NCI-H2029 treated with DMSO at 0.1 percent for 48 hours (cell line): ENCODE measurements at regions not wholly inside any gene's neighbourhood (a gene's known extent, or its start where the extent isn't known, plus 50 kb on each side); places are given as distances from the start of the nearest gene placed in this dataset.
"Not testable (repeated sequence)": the region's sequence is repeated elsewhere in the genome, so short reads cannot be mapped to it uniquely, and the experiment has no call there.

ENCODE experiments used
- DNase-seq: peaks from one replicate; lab custom pipeline; 2025; lab: John Stamatoyannopoulos, UW

DNA sequence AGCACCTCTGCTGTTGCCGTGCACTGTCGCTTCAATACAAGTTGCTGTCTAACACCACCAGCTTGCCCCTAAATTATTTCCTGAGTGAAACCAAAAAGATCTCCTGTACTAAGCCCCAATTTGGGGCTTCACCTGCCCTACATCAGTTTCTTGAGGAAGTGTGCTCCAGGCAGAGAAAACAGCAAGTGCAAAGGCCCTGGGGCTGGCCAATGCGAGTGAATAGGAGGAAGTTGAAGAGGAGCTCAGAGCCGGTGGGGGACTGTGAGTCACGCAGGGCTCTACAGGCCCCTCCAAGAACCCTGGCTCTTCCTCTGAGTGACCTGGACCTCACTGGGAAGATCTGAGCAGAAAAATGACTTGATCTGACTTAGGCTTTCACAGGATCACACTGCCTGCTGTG lies 117.2 kb downstream of the IPO8 start:
- DNase-seq, result no peak

- no peak for DNase-seq
Measured at GRCh38 chr12:30573145-30573544, 122.5 kb downstream of the IPO8 start.

- DNase-seq, result no peak
Measured at GRCh38 chr12:30570211-30570890, 125.3 kb downstream of the IPO8 start.

DNA sequence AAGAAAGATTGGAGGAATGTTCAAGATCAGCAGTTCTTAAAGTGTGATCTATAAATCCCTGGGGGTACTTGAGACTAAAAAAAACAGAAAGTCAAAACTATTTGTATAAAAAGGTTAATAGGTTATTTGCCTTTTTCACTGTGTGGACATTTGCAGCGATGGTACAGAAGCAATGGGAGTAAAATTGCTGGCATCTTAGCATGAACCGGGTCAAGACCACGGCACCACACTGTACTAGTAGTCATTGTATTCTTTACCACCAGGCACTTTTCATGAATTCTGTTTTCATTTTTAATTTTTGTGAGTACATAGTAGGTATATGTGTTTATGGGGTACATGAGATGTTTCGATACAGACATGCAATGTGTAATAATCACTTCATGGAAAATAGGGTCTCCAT lies 126.2 kb downstream of the IPO8 start:
- DNase-seq, result no peak

- DNase-seq, result no peak
Measured at GRCh38 chr12:30568453-30568852, 127.2 kb downstream of the IPO8 start.

GRCh38 chr12:30567082-30567481 lies 128.6 kb downstream of the IPO8 start:
- DNase-seq, result no peak

- no peak for DNase-seq
Measured at GRCh38 chr12:30564394-30564793, 131.3 kb downstream of the IPO8 start.

- DNase-seq, result peak; percentile 2
Measured at GRCh38 chr12:30548203-30548602, 147.5 kb downstream of the IPO8 start.

- DNase-seq, result no peak
Measured at GRCh38 chr12:30546121-30546520, 149.5 kb downstream of the IPO8 start.

GRCh38 chr12:30544704-30545103 lies 151.0 kb downstream of the IPO8 start:
- DNase-seq, result not testable (repeated sequence)

GRCh38 chr12:30537228-30537627 lies 158.4 kb downstream of the IPO8 start:
- DNase-seq, result no peak

GRCh38 chr12:30533558-30534265 lies 162.0 kb downstream of the IPO8 start:
- no peak for DNase-seq

DNA sequence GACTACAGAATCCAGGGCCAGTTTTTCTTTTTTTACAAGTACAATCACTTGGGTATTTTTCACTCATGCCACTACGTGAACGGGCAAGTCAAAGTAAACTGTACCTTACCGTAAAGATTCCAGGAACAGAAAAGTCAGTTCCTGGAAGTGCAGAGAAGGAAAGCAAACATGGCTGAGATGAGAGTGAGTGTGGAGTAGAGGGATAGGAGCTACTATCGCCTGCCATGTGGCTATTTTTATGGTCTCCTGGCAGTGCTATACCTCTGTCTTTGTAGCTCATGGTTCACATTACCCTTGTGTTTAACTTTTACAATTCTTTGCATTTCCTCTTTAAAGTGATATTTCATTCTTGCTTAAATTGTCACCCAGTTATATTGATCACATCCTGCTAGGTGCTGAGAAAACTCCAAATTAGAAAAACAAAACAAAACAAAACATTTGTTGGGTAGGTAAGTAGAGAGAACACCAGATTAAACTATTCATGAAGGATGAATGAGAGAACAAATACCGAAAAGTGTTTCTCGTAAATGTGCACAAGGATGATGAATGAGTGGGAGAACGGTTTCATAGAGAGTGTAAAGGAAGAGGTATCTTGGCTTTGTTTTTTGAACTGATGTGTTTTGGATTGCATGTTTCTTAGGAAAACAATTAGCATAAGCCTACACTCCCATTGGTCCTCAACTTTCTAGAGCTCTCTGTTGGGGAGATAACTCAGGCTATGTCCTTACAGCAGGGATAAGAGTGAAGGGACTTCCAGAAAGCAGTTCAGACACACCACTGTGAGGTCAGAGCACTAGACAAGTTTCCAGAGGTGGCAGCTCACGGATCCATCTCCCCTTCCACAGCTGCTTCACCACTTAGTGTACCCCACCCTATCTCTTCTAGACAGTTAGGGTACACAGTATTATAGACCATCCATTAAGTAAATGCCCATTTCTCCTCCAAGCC lies 163.7 kb downstream of the IPO8 start:
- DNase-seq, result no peak

- no peak for DNase-seq
Measured at GRCh38 chr12:30529489-30530269, 166.0 kb downstream of the IPO8 start.

- no peak for DNase-seq
Measured at GRCh38 chr12:30525171-30525570, 170.5 kb downstream of the IPO8 start.

DNA sequence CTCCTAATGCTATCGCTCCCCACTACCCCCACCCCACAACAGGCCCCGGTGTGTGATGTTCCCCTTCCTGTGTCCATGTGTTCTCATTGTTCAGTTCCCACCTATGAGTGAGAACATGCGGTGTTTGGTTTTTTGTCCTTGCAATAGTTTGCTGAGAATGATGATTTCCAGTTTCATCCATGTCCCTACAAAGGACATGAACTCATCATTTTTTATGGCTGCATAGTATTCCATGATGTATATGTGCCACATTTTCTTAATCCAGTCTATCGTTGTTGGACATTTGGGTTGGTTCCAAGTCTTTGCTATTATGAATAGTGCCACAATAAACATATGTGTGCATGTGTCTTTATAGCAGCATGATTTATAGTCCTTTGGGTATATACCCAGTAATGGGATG lies 175.4 kb downstream of the IPO8 start:
- not testable (repeated sequence) for DNase-seq

DNA sequence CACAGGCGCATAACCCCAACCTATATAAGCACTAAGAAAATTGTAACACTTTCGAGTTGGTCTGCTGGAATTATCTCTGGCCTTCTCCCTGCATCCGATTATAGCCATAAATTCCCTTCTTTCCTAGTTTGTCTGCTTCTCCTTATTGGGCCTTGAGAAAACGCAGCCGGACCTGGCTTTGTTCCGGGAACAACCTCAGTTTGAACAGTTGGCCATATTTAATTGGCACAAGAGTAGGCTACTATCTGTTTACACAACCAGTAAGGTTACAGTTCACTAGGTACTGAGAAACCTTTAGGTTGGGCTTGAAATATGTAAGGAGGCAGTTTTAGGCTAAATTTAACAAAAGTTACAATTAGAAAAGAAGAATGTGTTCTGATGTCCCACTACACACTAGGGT lies 176.1 kb downstream of the IPO8 start:
- peak; percentile 30 for DNase-seq

- no peak for DNase-seq
Measured at GRCh38 chr12:30517320-30517719, 178.3 kb downstream of the IPO8 start.

DNA sequence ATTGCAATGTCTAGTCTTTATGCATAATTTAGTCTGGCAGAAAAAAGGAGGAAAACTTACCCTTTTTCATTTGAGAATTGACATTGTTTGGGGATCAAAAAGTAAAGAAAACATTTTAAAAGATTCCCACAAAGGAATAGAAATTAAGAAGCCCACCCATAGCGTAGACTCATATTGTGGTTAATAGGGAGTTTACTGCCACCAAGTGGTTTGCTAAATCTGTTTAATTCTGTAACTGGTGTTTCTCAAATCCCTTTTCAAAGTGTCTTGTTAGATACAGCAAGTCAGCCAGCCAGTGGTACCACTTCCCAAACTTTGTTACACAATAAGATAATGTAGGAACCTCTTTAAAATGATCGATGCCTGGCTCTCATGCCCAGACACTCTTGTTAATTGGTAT lies 180.3 kb downstream of the IPO8 start:
- no peak for DNase-seq

DNA sequence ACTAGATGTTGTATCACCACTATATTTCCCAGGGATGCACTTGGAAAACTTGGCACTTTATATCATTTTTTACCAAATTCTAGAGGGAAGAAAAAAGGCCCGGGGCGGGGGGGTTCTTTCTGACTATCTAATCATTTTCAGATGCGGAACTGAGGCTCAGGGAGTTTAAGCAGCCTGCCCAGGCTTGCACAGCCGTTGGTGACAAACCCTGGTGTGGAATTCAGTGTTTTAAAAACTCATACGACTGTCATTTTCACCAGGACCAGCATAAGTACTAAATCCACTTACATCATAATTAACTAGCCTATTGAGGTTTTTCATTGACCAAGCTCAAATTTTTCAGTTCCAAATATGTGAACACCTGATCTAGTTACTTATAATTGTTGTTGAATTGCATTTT lies 181.0 kb downstream of the IPO8 start:
- no peak for DNase-seq

GRCh38 chr12:30508205-30508967 lies 187.3 kb downstream of the IPO8 start:
- DNase-seq, result no peak
